PC-3 (cell line): ENCODE measurements at regions not wholly inside any gene's neighbourhood (a gene's known extent, or its start where the extent isn't known, plus 50 kb on each side); places are given as distances from the start of the nearest gene placed in this dataset.
A peak's percentile ranks its signal among the peaks of the same experiment; 100 is the strongest.

ENCODE experiments used
- ATAC-seq: fragments of 200-7000 bp; cut with Tn5 transposase; 2 replicates; pipeline ENCODE4 v1.9.1; 2020; ENCODE audit warnings: mild to moderate bottlenecking, moderate library complexity
- BruUV-seq: library from RNA; stranded (reverse); fragments of 400-500 nt; replicated peaks from 2 replicates; lab custom pipeline; 2021; lab: Mats Ljungman, UMichigan
- CTCF ChIA-PET: fragments of 300-600 bp; sonication (Branson Sonifier 250); formaldehyde crosslinking; loops from one replicate; lab custom pipeline; 2022; ENCODE audit warnings: antibody characterized with exemption; lab: Charles Lee
- POLR2A ChIA-PET: fragments of 300-600 bp; sonication (Branson Sonifier 250); formaldehyde crosslinking; loops from one replicate; lab custom pipeline; 2022; ENCODE audit warnings: antibody characterized with exemption; ENCODE audit not compliant: unreplicated experiment; lab: Charles Lee
- DNase-seq: peaks from one replicate; pipeline ENCODE4 v3.0.0-alpha.2; 2015
- H2AFZ ChIP-seq: fragments of 300-600 bp; sonication (generic); 2 replicates; pipeline ENCODE4 v1.6.0; 2016; ENCODE audit warnings: antibody characterized with exemption, low read length
- H3F3A ChIP-seq: fragments of 300-600 bp; sonication (generic); one replicate; pipeline ENCODE4 v1.6.0; 2017; ENCODE audit warnings: antibody characterized with exemption, low read length, control low read depth, mild to moderate bottlenecking; ENCODE audit not compliant: unreplicated experiment
- H3K27ac ChIP-seq: fragments of 300-600 bp; sonication (generic); 2 replicates; pipeline ENCODE4 v1.5.1; 2016; ENCODE audit warnings: mild to moderate bottlenecking, low read length
- H3K27me3 ChIP-seq: fragments of 300-600 bp; sonication (generic); 2 replicates; pipeline ENCODE4 v1.6.1; 2016; ENCODE audit warnings: low read length, mixed read lengths
- H3K36me3 ChIP-seq: fragments of 300-600 bp; sonication (generic); 2 replicates; pipeline ENCODE4 v1.6.1; 2016; ENCODE audit warnings: low read depth, mixed run types, low read length, mixed read lengths
- H3K4me1 ChIP-seq: fragments of 300-600 bp; sonication (generic); 2 replicates; pipeline ENCODE4 v1.5.1; 2016; ENCODE audit warnings: low read length; ENCODE audit not compliant: insufficient read depth
- H3K4me2 ChIP-seq: fragments of 300-600 bp; sonication (generic); 2 replicates; pipeline ENCODE4 v1.6.0; 2016; ENCODE audit warnings: low read length
- H3K4me3 ChIP-seq: fragments of 300-600 bp; sonication (generic); 2 replicates; pipeline ENCODE4 v1.5.1; 2016; ENCODE audit warnings: mild to moderate bottlenecking, low read length, mixed read lengths
- H3K79me2 ChIP-seq: fragments of 300-600 bp; sonication (generic); 2 replicates; pipeline ENCODE4 v1.6.1; 2017; ENCODE audit warnings: low read length, mixed read lengths
- H3K9ac ChIP-seq: fragments of 300-600 bp; sonication (generic); 2 replicates; pipeline ENCODE4 v1.6.0; 2016; ENCODE audit warnings: mild to moderate bottlenecking, low read length
- H3K9me2 ChIP-seq: fragments of 300-600 bp; sonication (generic); replicated peaks from 2 replicates; pipeline ENCODE4 v1.6.1; 2016; ENCODE audit warnings: mixed run types, low read length, mixed read lengths
- H3K9me3 ChIP-seq: fragments of 300-600 bp; sonication (generic); 2 replicates; pipeline ENCODE4 v1.6.1; 2016; ENCODE audit warnings: low read length, mixed read lengths
- H4K20me1 ChIP-seq: fragments of 300-600 bp; sonication (generic); 2 replicates; pipeline ENCODE4 v1.6.1; 2016; ENCODE audit warnings: low read length, mixed read lengths
- EZH2 ChIP-seq: fragments of 300-600 bp; sonication (generic); IDR thresholded peaks from one replicate; pipeline ENCODE4 v1.6.1; 2017; ENCODE audit warnings: antibody characterized with exemption, mild to moderate bottlenecking, low read length; ENCODE audit not compliant: unreplicated experiment
- EZH2phosphoT487 ChIP-seq: fragments of 300-600 bp; sonication (generic); IDR thresholded peaks from 2 replicates; pipeline ENCODE4 v1.6.1; 2018; ENCODE audit warnings: mild to moderate bottlenecking, antibody characterized with exemption, low read length, borderline replicate concordance
- intact Hi-C: fragments of 100-400 bp; cut with micrococcal nuclease; formaldehyde crosslinking; loops from 2 replicates; pipeline ENCODE4 v1.9.0; 2023
- TF ChIP-seq, protein P1 (sequence below): fragments of 300-600 bp; sonication (generic); conservative IDR thresholded peaks from 2 replicates; pipeline ENCODE4 v1.5.1; 2017; ENCODE audit warnings: antibody characterized with exemption, low read depth, mild to moderate bottlenecking, low read length

DNA sequence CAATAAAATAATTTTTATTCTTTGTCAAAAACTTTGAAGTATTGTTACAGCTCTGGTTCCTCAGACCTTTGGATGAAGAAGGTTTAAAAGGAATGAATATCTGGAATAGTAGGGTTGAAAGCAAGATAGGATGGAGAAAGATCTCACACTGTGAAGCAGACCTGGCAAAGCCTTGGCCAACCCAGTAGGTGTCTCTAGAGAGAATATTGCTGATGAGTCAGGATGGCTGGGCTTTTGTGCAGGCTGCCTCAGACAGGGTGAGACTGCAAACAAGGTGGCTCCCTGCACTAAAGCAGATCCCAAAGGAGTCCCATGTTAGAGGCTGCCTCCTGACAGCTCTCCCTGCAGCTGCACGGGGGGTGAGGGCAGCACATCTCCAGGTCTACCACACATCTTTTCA lies 226.0 kb upstream of the ITGA4 start:
- Histone ChIP-seq H3K79me2 (no peaks in the 10 kb centered on the region), H4K20me1 (no peaks in the 10 kb centered on the region), H3K4me3 (no peak overlapping the region), H3F3A (no peaks in the 10 kb centered on the region), H3K9ac (no peak overlapping the region), H3K4me2 (no peak overlapping the region), H3K9me3 (no peaks in the 10 kb centered on the region), H2AFZ (no peak overlapping the region), H3K27ac (no peak overlapping the region), H3K27me3 (no peaks in the 10 kb centered on the region), H3K9me2 (no peaks in the 10 kb centered on the region), H3K36me3 (no peaks in the 10 kb centered on the region), H3K4me1 (no peaks in the 10 kb centered on the region)
- POLR2A ChIA-PET: no interaction called here
- TF ChIP-seq EZH2 (no peak), EZH2phosphoT487 (no peak)
- TF ChIP-seq, protein P1, sequence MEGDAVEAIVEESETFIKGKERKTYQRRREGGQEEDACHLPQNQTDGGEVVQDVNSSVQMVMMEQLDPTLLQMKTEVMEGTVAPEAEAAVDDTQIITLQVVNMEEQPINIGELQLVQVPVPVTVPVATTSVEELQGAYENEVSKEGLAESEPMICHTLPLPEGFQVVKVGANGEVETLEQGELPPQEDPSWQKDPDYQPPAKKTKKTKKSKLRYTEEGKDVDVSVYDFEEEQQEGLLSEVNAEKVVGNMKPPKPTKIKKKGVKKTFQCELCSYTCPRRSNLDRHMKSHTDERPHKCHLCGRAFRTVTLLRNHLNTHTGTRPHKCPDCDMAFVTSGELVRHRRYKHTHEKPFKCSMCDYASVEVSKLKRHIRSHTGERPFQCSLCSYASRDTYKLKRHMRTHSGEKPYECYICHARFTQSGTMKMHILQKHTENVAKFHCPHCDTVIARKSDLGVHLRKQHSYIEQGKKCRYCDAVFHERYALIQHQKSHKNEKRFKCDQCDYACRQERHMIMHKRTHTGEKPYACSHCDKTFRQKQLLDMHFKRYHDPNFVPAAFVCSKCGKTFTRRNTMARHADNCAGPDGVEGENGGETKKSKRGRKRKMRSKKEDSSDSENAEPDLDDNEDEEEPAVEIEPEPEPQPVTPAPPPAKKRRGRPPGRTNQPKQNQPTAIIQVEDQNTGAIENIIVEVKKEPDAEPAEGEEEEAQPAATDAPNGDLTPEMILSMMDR: no peak
- intact Hi-C loops: no loop called here
- DNase-seq: peak; percentile 20
- no TSS peak for BruUV-seq
- peak; percentile 40; the same call in 1 of the 2 replicates for ATAC-seq
- CTCF ChIA-PET: no interaction called here

- no TSS peak for BruUV-seq
Measured at GRCh38 chr2:181231886-181232621, 225.1 kb upstream of the ITGA4 start.

More at GRCh38 chr2:181231886-181232621, 225.1 kb upstream of the ITGA4 start:
- H3K4me2 ChIP-seq: no peak overlapping the region
- H3K36me3 ChIP-seq: no peaks in the 10 kb centered on the region
- no peak overlapping the region for H2AFZ ChIP-seq
- POLR2A ChIA-PET: no interaction called here
- H3K4me1 ChIP-seq: no peaks in the 10 kb centered on the region
- no peaks in the 10 kb centered on the region for H3K9me3 ChIP-seq
- H4K20me1 ChIP-seq: no peaks in the 10 kb centered on the region
- CTCF ChIA-PET: no interaction called here
- TF ChIP-seq, protein P1: no peak
- TF ChIP-seq EZH2phosphoT487 (no peak), EZH2 (no peak)
- no peaks in the 10 kb centered on the region for H3K79me2 ChIP-seq
- H3K27ac ChIP-seq: no peak overlapping the region
- H3K9me2 ChIP-seq: no peaks in the 10 kb centered on the region
- H3K9ac ChIP-seq: no peak overlapping the region
- ATAC-seq (peak; percentile 51), DNase-seq (no peak)
- no peaks in the 10 kb centered on the region for H3K27me3 ChIP-seq
- intact Hi-C loops: no loop called here
- H3F3A ChIP-seq: no peaks in the 10 kb centered on the region
- no peak overlapping the region for H3K4me3 ChIP-seq
